Cardiac fibroblast (primary cell): ENCODE measurements at regions not wholly inside any gene's neighbourhood (a gene's known extent, or its start where the extent isn't known, plus 50 kb on each side); places are given as distances from the start of the nearest gene placed in this dataset.

Experiments used
- DNase-seq, 2 donors: peaks; one replicate each; pipeline versions ENCODE4 v3.0.0 to v3.0.0-alpha.2; 2010; ENCODE audit warnings: low read depth in 2 of 2
- H3K4me3 ChIP-seq, 2 donors: replicated peaks in 1 of 2; 1 replicate in 1 of 2; 2 replicates in 1 of 2; pipeline ENCODE4 v1.5.1; 2011; ENCODE audit warnings: low read depth in 2 of 2, low read length in 2 of 2, mild to moderate bottlenecking in 2 of 2, moderate library complexity in 1 of 2
- TF ChIP-seq, protein P1 (sequence below): IDR thresholded peaks from one replicate; pipeline ENCODE4 v1.5.1; 2011; ENCODE audit warnings: low read depth, mild to moderate bottlenecking, low read length, inconsistent platforms

DNA sequence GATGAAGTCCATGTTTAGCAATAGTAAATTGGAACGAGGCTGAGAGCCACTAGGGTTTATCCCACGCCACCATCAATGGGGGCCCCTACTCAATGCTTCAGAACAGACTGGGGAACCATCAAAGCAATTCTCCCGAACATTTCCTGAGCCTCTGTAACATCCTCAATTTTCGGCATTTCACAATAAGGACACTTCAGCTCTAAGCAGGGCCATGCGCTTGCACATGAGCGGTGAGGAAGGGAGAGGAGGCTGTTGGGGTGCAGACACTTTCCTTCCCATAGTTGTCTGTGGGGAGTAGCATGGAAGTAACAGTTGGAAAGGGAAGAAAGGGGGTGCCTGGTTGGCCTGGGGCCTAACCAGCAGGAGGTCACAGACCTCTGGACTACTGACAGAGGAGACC, 129.9 kb upstream of the PRMT8 start:
- H3K4me3 ChIP-seq: no peak overlapping the region
- TF ChIP-seq, protein P1, sequence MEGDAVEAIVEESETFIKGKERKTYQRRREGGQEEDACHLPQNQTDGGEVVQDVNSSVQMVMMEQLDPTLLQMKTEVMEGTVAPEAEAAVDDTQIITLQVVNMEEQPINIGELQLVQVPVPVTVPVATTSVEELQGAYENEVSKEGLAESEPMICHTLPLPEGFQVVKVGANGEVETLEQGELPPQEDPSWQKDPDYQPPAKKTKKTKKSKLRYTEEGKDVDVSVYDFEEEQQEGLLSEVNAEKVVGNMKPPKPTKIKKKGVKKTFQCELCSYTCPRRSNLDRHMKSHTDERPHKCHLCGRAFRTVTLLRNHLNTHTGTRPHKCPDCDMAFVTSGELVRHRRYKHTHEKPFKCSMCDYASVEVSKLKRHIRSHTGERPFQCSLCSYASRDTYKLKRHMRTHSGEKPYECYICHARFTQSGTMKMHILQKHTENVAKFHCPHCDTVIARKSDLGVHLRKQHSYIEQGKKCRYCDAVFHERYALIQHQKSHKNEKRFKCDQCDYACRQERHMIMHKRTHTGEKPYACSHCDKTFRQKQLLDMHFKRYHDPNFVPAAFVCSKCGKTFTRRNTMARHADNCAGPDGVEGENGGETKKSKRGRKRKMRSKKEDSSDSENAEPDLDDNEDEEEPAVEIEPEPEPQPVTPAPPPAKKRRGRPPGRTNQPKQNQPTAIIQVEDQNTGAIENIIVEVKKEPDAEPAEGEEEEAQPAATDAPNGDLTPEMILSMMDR: no peak
- no peak for DNase-seq

DNA sequence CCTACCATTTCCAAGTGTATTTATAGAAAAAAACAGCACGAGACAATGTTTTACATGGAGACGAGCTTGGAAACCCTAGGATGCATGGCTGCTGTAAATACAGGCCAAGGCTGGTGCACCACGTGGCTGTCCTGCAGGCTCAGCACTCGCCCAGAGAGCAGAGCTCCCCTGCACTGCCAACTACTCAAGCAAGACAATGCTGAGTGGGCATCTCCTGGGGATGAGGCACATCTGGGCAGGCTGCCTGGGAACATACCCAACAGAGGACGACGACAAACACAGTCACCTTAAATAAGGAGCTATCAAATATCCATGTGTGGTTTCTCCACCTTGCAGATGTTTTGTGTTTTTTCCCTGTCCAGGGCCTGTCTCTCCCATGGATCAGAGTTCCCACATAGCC, 128.3 kb upstream of the PRMT8 start:
- no peak overlapping the region for H3K4me3 ChIP-seq
- TF ChIP-seq, protein P1: no peak
- no peak for DNase-seq

DNA sequence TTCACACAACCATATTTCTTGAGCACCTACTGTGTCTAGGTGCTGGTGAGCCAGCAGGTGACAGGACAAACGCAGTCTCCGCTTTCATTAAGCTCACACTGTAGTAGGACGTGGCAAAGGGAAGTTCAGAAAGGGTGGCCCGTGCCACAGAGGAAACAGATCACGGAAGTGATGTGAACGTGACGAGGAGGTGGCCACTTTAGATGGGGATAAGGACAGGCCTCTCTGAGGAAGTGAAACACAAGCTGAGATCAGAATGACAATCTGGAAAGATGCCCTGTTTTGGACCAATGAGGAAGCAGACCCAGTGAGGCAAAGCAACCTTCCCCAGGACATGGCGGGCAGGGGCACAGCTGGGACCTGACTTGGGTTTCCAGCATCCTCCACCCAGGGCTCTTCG, 127.4 kb upstream of the PRMT8 start:
- no peak for DNase-seq
- TF ChIP-seq, protein P1: no peak
- H3K4me3 ChIP-seq: no peak overlapping the region

DNA sequence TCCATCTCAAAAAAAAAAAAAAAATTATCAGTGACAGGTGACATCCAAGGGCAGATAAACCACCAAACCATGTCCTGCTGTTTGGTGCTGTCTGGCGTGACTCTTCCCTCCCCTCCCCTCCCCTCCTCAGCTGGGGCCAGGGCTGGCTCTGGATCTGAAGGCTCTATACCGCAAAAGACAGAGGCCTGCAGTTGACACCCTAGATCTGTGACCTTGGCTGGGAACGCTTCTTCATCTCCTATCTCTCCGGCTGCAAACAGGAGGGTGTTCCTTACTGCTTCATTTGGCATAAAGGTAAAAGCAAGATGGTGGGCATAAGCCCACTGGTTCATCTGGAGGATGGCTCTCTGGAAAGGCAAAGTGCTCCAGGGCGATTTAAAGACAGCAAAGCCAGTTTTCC, 126.8 kb upstream of the PRMT8 start:
- no peak for DNase-seq
- no peak overlapping the region for H3K4me3 ChIP-seq
- TF ChIP-seq, protein P1: no peak

DNA sequence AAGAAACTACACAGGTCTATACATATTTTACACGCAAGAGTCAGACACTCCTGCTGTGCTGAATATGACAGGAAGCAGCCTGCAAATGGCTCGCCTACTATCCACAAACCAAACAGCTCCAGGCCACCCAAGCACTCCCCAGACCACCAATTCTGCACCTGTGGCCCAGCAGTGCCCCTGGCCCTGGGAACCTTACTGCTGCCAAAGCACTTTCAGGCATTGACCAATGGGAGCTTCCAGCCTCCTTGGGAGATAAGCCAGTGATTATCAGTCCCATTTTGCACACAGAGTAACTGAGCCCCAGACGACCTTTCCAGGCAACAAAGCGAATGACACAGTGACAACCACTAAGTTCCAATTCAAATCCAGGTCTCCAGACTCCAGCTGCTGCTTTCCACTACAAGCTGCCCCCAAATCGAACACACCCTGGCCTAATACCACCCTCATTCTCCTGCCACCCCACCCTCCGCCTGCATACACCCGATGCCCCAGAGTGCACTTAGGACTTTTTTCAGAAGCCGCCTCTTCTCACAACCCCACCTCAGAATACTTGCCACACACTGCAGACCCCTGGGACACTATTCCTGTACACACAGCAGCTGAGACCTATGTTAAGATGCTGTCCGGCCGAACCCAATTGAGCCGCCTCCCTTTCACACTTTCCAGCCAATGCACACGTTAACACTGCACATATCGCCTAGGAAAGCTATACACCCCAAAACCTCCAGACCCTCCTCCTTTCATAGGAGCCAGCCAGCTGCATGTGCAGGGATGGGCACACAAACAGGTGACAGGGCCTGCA, 126.1 kb upstream of the PRMT8 start:
- no peak for DNase-seq
- TF ChIP-seq, protein P1: no peak
- no peak overlapping the region for H3K4me3 ChIP-seq

DNA sequence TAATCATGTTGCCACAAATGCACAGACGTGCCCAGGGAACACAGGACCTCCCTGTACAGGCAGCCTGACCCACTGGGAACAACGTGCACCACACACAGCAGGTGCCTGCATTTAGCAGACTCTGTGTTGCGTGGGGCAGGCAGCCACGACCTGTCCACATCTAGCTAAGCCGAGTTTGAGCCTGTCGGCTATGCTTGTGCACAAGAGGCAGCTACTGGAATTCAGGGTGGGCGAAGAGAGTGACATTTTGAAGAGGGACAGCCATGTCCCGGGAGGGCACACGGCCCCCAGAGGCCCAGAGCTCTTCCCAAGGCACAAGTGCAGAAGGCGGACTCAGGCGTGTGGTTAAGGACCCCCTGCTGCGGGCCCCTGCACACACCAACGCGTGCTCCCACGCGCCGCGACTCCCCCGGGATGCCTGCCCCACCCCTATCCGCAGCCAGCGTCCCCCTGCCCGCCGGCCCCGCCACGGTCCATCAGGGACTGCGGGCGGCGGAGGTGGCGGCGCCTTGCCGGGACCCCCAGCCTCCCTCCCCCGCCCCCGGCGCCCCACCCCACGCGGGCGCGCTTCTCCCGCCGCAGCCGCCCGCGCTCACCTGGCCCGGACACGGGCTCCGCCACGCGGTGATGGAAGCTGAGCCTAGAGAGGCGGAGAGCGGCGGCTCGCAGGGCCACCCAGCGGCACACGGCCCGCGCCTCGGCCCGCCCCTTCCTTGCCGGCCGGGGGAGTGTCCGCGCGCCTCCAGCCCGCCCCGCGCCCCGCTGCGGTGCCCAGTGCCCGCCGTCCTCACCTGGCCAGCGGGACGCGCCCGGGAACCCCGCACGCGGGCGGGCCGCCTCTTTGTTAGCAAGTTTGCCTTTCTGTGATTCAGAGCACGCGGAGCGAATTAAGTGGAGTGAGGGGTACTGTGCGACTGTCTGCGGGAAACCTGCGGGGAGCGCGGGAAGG, 125.3 kb upstream of the PRMT8 start:
- TF ChIP-seq, protein P1: no peak
- DNase-seq: no peak
- no peak overlapping the region for H3K4me3 ChIP-seq
